GM19328 (cell line): ENCODE measurements at regions not wholly inside any gene's neighbourhood (a gene's known extent, or its start where the extent isn't known, plus 50 kb on each side); places are given as distances from the start of the nearest gene placed in this dataset.
"Not testable (repeated sequence)": the region's sequence is repeated elsewhere in the genome, so short reads cannot be mapped to it uniquely, and the experiment has no call there.

ENCODE experiments used
- ATAC-seq: cut with Tn5 transposase; IDR thresholded peaks from one replicate; pipeline ENCODE4 v1.9.1; 2021; ENCODE audit warnings: mild to moderate bottlenecking, moderate library complexity; ENCODE audit not compliant: unreplicated experiment

DNA sequence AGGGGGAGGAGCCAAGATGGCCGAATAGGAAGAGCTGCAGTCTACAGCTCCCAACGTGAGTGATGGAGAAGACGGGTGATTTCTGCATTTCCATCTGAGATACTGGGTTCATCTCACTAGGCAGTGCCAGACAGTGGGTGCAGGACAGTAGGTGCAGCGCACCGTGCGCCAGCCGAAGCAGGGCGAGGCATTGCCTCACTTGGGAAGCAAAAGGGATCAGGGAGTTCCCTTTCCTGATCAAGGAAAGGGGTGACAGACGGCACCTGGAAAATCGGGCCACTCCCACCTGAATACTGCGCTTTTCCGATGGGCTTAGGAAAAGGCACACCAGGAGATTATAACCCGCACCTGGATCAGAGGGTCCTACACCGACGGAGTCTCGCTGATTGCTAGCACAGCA lies 121.1 kb upstream of the SESTD1 start:
- ATAC-seq = not testable (repeated sequence)

DNA sequence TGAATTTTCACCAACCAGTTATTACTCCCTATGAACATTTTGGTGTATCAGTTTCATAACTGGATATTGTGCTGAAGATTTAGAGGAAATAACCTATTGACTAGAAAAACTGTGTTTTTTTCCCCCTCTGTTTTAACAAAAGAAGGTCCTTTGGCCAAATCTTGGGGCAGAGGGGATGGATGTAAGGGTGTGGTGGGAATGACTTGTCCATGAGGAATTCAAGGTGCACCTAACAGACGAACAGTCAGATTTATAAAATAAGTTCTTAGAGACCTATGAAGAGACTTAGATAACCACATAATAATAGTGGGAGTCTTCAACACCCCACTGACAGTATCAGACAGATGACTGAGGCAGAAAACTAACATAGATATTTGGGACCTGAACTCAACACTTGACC lies 119.3 kb upstream of the SESTD1 start:
- ATAC-seq = no peak

- ATAC-seq = no peak
These were observed 112.7 kb upstream of the SESTD1 start for GRCh38 chr2:179377296-179377695.

- ATAC-seq = no peak
These were observed 112.2 kb upstream of the SESTD1 start for GRCh38 chr2:179376881-179377280.

GRCh38 chr2:179373816-179374215 lies 109.2 kb upstream of the SESTD1 start:
- no peak for ATAC-seq

DNA sequence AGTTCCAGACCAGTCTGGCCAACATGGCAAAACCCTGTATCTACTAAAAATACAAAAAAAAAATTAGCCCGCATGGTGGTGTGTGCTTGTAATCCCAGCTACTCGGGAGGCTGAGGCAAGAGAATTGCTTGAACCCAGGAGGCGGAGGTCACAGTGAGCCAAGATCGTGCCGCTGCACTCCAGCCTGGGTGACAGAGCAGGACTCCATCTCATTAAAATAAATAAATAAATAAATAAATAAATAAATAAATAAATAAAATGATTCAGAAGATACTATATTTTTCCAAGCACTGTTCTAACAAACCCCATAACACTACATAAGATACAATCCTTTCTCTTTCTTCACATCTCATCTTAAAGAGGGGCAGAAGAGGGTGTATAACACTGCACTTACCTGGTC lies 100.9 kb upstream of the SESTD1 start:
- ATAC-seq = not testable (repeated sequence)

DNA sequence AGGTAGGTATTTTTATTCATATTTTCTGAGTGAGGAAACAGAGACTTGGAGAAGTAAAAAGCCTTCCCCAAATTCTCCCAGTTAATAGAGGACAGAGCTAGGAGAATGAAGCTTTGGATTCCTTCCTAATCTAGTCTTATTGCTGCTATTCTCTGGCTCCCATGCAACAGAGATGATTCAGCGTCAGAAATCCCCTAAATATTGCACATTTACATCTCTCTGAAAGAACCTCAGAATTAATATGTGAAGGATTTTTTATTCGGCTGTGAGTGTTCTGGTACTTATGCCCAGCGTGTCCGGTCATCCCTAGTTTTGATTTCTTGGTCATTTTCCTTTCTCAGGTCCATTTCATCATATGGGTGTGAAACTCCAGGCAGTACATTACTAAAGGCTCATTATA lies 91.2 kb upstream of the SESTD1 start:
- ATAC-seq = no peak

DNA sequence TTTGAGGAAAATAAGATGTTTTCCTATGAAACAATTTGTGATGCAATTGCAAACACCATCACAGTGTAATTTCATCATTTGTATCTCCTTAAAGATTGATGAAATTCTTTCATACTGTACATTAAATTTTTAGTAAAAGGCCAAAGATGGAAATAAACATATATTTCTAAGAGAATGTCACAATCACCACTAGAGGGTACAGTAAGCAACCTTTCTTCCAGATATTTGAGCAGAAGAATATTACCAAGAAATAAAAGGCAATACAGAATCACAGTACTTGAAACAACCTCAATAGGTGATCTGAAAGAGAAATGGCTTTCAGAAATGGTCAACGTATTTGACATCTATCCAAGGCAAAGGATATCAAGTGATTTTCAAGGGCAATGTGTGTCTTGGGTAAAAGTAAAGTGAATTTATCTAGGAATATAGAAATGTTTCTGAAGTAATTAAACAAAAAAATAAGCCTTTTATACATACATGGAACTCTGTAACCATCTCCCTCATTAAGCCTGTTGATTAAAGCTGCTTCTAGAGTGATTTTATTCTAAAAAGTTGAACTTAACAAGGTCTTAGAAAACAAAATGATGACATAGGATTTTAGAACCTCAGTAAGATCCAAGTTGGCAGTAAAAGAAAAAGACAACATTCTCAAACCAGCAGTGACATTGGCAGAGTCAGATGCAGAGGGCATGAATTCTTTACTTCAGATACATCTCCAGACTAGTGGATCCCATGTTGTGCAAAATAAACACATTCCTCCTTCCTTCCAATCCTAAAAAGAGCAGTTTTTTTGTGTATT lies 90.3 kb upstream of the SESTD1 start:
- ATAC-seq = no peak

GRCh38 chr2:179354296-179354695 lies 89.7 kb upstream of the SESTD1 start:
- ATAC-seq = no peak

DNA sequence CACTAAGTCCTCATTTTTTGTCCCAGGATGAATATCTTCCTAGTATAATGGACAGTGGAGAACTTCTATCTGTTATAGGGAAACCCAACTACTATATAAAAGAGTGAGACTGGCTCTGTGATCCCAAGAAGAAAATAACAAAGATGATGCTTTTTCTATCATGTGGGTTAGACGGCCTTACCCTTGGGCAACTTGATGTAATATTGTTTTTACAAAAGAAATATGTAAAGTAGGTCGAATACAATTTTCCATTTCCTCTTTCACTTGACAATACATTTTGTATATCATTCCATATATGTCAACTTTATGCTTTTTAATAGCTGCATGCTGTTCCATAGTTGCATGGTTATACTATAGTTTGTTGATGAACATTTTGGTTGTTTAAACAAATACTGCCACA lies 87.5 kb upstream of the SESTD1 start:
- no peak for ATAC-seq

DNA sequence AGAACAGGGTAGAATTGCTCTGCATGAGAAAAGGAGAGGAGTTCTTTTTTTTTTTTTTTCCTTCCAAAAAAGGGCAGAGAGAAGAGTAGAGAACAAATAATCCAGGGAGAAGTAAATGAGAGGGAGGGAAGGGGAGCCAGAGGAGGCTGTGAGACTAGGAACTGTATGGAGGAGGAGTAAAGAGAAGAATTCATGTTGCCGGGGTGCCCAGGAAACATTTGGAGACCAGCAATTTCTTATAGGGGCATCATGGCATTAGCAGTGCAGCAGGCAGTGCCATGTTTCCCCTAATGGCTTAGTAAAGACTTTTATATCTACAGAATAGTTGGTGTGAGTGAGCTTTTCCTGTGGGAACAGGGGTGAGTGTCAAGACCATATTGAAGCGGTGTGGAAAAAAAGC lies 86.4 kb upstream of the SESTD1 start:
- ATAC-seq = no peak

GRCh38 chr2:179349670-179350303 lies 85.2 kb upstream of the SESTD1 start:
- ATAC-seq = peak; percentile 60

DNA sequence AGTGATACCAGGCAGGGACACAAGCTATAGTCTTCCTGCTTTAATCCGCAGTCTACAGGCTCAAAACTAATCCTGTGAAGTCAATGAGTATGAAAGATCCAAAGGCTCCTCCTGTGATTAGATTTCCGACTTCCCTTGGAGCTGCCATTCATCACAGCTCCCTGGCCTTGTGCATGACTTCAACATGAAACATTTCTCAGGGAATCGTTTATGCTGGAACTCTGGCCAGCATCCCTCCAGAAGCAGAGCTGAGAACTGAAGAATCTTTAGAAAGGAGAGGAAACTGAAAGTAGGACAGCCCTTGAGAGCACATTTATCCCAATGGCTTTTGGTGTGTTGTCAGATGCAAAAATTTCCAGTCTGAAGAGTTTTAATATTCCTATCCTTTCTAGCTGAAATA lies 84.3 kb upstream of the SESTD1 start:
- ATAC-seq = no peak

DNA sequence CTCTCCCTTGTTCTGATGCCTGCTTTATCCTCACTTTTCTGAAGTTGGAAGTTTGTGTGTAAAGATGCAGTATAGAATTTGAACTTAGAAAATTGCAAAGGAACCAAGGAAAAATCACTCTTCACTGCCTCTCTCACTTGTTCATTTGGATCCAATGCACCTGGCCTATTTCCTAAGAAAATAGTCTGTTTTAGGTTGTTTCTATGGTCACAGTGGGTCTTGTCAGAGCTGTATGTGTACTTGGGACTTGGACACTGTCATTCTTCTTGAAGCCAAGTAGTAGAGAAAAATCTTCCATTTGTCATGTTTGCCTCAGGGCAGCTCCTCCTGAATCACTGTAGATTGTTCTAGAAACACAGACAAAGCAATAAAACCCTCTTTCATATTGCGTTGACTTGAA lies 80.3 kb upstream of the SESTD1 start:
- ATAC-seq = no peak

DNA sequence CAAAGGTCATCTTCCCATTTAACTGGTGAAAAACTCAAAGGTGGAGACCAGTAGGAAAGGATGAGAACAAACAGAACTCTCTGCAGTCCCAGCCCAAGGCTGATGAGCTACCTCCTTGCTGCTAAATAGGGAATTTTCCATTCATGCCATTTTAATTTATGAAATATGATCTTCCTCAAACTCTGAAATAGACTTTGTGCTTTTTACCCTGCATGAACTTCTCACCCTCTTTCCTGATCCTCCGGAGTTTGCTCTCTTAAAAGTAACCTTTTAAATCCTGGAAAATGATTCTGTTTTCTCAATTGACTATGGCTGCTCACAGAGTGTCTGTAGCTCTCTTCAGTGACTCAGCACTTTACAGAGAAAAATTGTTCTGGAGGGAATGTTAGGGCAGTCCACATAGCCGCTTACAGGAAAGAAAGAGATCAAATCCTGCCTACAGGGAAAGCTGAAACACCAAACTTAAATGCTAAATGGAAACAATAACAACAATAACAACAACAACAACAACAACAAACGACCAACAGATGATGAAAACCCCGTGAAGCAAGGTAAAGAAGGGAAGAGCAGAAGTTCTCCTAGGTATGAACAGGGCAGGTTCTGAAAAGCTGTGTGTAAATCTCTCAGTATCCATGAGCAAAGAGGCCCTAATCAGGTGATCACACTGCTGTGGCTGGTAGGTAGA lies 79.8 kb upstream of the SESTD1 start:
- no peak for ATAC-seq

- ATAC-seq = no peak
These were observed 79.3 kb upstream of the SESTD1 start for GRCh38 chr2:179343945-179344279.

GRCh38 chr2:179341152-179341866 lies 76.7 kb upstream of the SESTD1 start:
- ATAC-seq = no peak

GRCh38 chr2:179340678-179341077 lies 76.0 kb upstream of the SESTD1 start:
- no peak for ATAC-seq

DNA sequence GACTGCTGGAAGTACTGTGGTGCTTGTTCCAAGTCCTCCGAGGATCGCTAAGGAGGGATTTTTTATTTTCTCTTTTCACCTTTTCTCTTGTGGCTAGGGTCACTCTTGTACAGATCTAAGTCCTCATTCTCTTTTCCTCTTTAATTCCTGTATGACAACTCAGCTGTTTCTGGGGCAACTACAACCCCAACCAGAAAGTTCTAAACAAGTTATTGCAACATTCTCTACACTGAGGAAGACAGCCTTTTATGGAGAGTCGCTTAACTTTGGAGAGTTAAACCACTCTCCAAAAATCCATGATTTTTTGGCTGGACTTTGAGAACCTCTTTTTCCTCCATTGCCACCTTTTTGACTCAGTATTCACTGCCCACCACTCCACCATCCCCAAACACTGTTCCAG lies 74.0 kb upstream of the SESTD1 start:
- no peak for ATAC-seq

GRCh38 chr2:179336782-179337534 lies 72.3 kb upstream of the SESTD1 start:
- ATAC-seq = no peak

DNA sequence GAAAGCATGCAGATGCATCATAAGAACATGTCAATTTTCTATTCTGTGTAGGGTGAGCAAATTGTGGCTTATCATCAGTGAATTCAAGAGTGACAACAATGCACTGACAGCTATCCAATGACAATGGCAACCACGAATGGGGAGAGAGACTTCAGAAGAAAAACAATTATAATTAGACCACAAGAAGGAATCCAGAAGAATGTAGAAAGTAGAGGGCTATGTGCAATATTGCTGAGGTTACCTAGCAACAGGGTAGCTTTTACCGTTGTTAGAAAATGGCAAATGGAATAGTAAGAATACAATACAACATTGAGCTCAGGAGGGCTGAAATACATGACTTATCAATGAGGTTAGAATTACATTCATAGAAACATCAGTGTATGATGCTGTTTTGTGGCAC lies 71.1 kb upstream of the SESTD1 start:
- no peak for ATAC-seq
